NB4 (cell line): ENCODE measurements at regions not wholly inside any gene's neighbourhood (a gene's known extent, or its start where the extent isn't known, plus 50 kb on each side); places are given as distances from the start of the nearest gene placed in this dataset.

Source experiments
- DNase-seq: peaks from one replicate; pipeline ENCODE4 v3.0.0; 2010; ENCODE audit warnings: low read depth
- H3K4me3 ChIP-seq: one replicate; pipeline ENCODE4 v1.5.1; 2011; ENCODE audit warnings: mild to moderate bottlenecking, low read depth, low read length, moderate library complexity
- MYC ChIP-seq: IDR thresholded peaks from 2 replicates; pipeline ENCODE4 v1.6.1; 2011; ENCODE audit warnings: low read depth, low read length
- POLR2A ChIP-seq: IDR thresholded peaks from 2 replicates; pipeline ENCODE4 v1.6.1; 2011; ENCODE audit warnings: mild to moderate bottlenecking; ENCODE audit not compliant: insufficient read length; ENCODE audit errors: extremely low read depth
- TF ChIP-seq, protein P1 (sequence below): IDR thresholded peaks from one replicate; pipeline ENCODE4 v1.5.1; 2012; ENCODE audit warnings: low read depth, low read length
- TF ChIP-seq, protein P2 (sequence below): IDR thresholded peaks from 2 replicates; pipeline ENCODE4 v1.6.1; 2011; ENCODE audit warnings: low read depth, low read length

DNA sequence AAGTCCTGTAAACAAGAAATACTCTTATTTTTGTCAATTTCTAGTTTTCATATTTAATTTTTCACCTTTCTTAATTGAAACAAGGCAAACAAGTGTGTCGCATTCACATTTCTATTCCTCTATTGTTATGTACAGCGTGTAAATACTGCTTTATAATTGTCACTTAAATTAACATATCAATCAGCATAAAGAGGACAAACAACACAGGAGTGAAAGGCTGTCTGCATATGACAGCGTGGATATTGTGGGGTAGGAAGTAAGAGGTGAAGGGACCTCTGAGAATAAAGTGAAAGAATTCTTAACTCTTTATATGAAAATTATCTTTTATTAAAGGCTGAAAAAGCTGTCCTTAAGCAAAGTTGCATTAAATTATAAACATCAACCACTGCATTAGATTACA is 797.9 kb upstream of the COBL start:
- TF ChIP-seq MYC (no peak), POLR2A (no peak)
- TF ChIP-seq, protein P1, sequence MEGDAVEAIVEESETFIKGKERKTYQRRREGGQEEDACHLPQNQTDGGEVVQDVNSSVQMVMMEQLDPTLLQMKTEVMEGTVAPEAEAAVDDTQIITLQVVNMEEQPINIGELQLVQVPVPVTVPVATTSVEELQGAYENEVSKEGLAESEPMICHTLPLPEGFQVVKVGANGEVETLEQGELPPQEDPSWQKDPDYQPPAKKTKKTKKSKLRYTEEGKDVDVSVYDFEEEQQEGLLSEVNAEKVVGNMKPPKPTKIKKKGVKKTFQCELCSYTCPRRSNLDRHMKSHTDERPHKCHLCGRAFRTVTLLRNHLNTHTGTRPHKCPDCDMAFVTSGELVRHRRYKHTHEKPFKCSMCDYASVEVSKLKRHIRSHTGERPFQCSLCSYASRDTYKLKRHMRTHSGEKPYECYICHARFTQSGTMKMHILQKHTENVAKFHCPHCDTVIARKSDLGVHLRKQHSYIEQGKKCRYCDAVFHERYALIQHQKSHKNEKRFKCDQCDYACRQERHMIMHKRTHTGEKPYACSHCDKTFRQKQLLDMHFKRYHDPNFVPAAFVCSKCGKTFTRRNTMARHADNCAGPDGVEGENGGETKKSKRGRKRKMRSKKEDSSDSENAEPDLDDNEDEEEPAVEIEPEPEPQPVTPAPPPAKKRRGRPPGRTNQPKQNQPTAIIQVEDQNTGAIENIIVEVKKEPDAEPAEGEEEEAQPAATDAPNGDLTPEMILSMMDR, result no peak
- TF ChIP-seq, protein P2, sequence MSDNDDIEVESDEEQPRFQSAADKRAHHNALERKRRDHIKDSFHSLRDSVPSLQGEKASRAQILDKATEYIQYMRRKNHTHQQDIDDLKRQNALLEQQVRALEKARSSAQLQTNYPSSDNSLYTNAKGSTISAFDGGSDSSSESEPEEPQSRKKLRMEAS, result no peak
- DNase-seq, result no peak
- no peak overlapping the region for H3K4me3 ChIP-seq

GRCh38 chr7:52114056-52114455 is 797.4 kb upstream of the COBL start:
- H3K4me3 ChIP-seq, result no peak overlapping the region
- TF ChIP-seq, protein P2, result no peak
- TF ChIP-seq MYC, result no peak
- TF ChIP-seq, protein P1, result no peak
- TF ChIP-seq POLR2A, result no peak
- DNase-seq, result no peak

GRCh38 chr7:52107355-52107754 is 790.7 kb upstream of the COBL start:
- no peak overlapping the region for H3K4me3 ChIP-seq
- no peak for TF ChIP-seq POLR2A
- no peak for TF ChIP-seq MYC
- TF ChIP-seq, protein P2, result no peak
- TF ChIP-seq, protein P1, result no peak
- no peak for DNase-seq

DNA sequence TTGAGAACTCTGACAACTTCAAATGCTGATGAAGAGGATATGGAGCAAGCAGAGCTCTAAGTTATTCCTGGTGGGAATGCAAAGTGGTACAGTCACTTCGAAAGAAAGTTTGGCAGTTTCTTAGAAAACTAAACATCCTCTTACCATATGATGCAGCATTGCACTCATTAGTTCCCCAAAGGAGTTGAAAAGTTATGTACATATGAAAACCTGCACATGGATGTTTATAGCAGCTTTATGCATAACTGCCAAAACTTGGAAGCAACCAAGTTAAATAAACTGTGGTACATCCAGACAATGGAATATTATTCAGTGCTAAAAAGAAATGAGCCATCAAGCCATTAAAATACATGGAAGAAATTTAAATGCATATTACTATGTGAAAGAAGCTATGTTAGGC is 779.3 kb upstream of the COBL start:
- H3K4me3 ChIP-seq, result no peak overlapping the region
- no peak for DNase-seq
- TF ChIP-seq, protein P2, result no peak
- no peak for TF ChIP-seq MYC
- no peak for TF ChIP-seq POLR2A
- TF ChIP-seq, protein P1, result no peak

DNA sequence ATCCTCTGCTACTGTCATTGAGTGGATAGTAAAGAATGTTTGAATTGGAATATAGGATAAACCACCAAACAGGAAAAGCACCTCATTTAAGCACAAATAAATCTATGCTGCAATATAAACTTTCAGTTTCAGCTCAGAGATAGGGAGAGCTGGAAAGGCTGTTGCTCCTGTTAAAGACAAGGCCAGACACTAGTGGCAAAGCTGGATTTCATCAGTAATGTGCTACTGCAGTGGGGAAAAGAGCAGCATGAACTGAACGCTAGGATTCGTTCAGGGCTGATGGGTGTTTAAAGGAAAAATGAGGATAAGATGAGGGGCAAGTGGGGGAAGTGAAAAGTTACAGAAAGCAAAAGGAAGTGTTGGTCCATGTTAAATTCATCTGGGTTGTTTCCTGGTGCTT is 775.4 kb upstream of the COBL start:
- no peak overlapping the region for H3K4me3 ChIP-seq
- DNase-seq, result no peak
- no peak for TF ChIP-seq POLR2A
- TF ChIP-seq, protein P1, result no peak

GRCh38 chr7:52091101-52091500 is 774.5 kb upstream of the COBL start:
- no peak for DNase-seq
- TF ChIP-seq POLR2A, result no peak
- TF ChIP-seq, protein P1, result no peak
- TF ChIP-seq, protein P2, result no peak
- no peak for TF ChIP-seq MYC
- no peak overlapping the region for H3K4me3 ChIP-seq
